ENCODE measurements at regions not wholly inside any gene's neighbourhood (a gene's known extent, or its start where the extent isn't known, plus 50 kb on each side); places are given as distances from the start of the nearest gene placed in this dataset.
"Not testable (repeated sequence)": the region's sequence is repeated elsewhere in the genome, so short reads cannot be mapped to it uniquely, and the experiment has no call there.

DNA sequence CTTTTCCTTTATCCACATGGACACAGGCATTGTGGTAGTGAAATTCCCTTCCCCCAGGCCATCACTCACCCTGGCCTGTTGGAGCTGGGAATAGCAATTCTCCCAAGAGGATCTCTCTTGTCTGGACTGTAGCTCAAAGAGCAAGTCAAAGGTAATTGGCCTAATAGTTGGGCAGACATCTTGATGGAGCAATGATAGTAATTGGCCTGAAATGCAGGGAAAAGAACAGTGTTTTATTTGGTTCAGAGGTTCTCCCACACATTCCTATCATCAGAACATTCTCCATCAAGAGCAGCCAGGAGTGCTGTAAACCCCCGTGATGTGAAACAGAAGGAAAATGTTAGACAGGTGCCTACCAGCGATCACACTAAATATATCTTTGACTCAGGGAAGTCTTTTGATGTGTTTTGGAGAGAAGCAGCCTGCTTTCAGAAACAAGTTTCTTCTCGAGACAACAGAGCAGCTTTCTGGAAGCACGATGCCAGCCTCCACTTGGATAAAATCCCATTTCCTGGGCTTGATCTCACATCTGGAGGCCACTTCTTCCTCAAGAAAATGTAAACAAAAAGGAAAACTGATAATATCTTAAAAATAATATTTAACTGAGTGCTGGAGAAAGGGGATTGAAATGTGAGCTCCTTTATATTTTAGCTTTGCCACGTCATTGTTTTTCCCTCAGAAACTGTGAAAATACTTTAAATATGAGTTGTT is 198.1 kb upstream of the WWC1 start:
- no peak for DNase-seq (ENCODE audit: low read depth)

GRCh38 chr5:168096525-168096924 is 194.9 kb upstream of the WWC1 start:
- no peak for DNase-seq (ENCODE audit: low read depth)

DNA sequence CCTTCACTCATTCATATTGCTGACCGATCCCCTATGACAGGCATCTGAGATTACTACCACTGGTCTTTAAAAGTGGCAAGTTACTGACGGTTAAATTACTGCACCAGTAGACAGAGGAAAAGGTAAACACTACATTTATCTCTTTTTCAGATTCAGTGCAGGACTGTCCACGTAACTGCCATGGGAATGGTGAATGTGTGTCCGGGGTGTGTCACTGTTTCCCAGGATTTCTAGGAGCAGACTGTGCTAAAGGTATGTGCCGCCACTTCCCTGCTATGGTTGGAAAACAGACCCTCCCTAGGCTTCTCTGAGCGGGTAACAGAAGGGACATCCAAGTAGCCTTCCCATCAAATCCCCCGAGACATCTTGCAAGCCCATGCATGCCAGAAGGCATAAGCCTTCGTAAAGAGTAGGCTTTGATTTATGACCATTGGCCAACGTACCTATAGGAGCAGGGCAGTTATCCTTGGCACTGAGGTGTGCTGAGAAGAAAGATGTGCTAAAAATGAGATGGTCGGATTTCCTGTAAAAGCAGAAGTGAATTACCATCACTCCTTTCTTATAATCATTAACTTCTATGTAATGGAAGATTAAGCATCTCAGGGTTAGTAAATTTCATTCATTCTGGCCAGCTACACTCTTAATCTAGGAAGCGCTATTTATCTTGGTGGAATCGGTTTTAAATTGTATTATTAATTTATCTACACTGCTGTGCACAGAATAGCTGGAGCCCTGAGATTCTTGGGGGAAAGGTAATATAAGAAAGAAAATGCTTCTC is 193.4 kb upstream of the WWC1 start:
- DNase-seq (ENCODE audit: low read depth): no peak

DNA sequence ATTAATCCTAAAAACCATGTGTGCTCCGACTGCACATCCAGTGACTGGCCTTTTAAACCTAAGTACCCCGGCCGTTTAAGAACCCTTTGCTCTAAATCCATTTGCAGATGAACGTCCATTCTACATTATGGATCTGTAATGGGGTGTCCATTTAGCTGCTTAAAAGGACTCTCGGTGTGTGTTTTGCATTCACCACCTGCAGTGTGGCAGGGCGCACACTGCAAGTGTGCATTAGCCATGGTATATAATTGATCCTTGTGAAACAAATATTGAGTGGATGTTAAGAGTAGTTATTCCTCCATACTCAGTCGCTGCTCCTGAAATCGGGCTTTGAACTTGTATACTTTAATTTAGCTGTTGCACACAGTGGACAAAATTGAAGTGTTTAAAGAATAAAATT is 190.1 kb upstream of the WWC1 start:
- DNase-seq (ENCODE audit: low read depth): no peak

GRCh38 chr5:168103018-168103417 is 188.4 kb upstream of the WWC1 start:
- DNase-seq (ENCODE audit: low read depth): not testable (repeated sequence)

GRCh38 chr5:168104350-168104749 is 187.1 kb upstream of the WWC1 start:
- DNase-seq (ENCODE audit: low read depth): no peak

- no peak for DNase-seq (ENCODE audit: low read depth)
Measured at GRCh38 chr5:168104811-168105481, 186.5 kb upstream of the WWC1 start.

DNA sequence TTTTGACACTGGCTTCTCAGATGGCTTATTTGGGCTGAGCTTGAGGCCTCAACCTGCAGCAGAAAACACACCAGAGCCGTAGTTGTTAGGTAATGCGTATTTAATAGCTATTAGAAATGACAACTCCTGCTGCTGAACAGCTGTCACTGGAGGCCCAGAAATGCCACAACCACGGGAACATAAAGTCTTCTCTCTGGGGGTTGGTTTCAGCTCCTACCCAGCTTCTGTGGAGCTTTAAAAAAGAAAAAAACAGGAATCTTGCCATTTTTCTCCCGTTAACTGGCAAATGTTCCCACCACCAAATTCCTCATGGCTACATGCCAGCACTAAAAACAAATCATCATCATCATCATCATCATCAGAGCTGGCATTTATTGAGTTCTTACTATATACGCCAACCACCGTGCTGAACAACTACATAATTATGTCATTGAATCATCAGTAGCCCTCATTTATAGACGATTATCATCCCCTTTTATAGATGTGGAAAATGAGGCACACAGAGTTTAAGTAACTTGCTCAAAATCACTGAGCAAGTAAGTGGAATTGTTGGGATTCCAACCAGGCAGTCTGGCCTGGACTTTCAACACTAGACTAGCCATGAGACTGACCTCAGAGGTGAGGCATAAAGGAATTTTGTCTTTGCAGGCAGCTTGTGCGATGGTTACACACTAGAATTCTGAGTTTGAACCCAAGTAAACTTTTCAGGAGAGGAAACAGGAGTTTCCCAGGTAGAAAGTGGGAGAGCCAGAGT is 185.3 kb upstream of the WWC1 start:
- no peak for DNase-seq (ENCODE audit: low read depth)

DNA sequence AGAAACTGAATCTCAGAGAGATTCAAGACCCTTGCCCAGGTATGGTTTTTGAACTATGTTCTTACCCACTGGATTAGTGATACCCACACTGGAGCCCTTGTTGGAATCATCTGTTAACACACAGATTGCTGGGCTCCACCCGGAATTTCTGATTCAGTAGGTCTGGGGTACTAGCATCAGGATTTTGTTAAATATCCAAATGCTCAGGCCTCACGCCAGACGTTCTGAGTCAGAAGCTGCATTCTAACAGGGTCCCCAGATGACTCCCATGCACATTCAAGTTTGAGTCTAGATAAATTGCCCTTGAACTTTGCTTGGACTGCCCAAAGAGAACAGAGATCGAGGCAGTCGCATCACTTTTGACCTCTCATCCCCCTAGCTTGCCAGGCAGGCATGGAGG is 182.0 kb upstream of the WWC1 start:
- no peak for DNase-seq (ENCODE audit: low read depth)

DNA sequence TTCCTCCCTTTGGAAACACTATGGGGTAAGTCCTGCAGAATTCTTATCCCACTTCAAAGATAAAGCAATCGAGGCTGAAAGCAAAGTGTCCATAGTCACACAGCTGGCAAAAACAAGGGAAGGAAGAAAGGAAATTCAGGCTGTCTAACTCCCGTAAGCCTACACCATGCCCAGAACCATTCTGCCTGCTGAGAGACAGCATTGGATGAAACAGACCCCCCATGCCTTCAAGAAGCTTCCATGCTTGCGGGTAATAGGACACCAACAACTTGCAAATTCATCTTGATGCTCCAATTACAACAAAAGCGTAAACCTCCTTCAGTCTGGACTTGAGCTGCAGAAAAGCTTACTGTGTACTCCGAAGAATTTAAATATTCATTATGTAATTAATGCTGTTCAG is 181.1 kb upstream of the WWC1 start:
- DNase-seq (ENCODE audit: low read depth): no peak

GRCh38 chr5:168110870-168111832 is 180.3 kb upstream of the WWC1 start:
- no peak for DNase-seq (ENCODE audit: low read depth)

DNA sequence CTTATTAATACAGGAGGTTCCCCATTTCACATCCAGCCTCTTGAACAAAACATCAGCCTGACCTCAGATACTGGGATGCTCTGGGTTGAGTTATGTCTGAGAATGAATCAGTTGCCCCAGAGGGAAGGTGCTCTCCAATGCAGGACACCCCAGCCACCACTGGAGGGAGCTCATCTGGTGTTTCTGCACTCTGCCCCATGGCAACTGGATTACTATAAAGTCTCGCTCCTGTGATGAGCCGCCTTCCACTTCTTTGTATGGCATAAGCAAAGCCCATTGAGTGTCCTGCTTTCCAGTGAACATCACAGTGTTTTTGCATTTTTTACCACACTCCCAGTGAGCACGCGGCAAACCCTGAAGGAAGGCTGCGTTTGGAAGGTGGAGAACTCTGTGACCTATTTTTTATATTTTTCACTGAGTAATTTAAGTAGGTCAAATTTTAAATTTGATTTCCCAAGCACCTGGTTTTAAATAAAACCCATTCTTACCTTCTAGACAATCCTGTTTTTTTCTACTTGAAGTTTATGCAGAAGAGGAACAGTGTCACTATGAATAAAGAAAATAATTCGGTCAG is 176.9 kb upstream of the WWC1 start:
- no peak for DNase-seq (ENCODE audit: low read depth)

- no peak for DNase-seq (ENCODE audit: low read depth)
Measured at GRCh38 chr5:168117469-168117868, 174.0 kb upstream of the WWC1 start.

GRCh38 chr5:168118042-168118668 is 173.3 kb upstream of the WWC1 start:
- no peak for DNase-seq (ENCODE audit: low read depth)

- no peak for DNase-seq (ENCODE audit: low read depth)
Measured at GRCh38 chr5:168120401-168121137, 170.9 kb upstream of the WWC1 start.

GRCh38 chr5:168121138-168121494 is 170.3 kb upstream of the WWC1 start:
- no peak for DNase-seq (ENCODE audit: low read depth)

GRCh38 chr5:168123631-168124528 is 167.6 kb upstream of the WWC1 start:
- DNase-seq (ENCODE audit: low read depth): no peak

DNA sequence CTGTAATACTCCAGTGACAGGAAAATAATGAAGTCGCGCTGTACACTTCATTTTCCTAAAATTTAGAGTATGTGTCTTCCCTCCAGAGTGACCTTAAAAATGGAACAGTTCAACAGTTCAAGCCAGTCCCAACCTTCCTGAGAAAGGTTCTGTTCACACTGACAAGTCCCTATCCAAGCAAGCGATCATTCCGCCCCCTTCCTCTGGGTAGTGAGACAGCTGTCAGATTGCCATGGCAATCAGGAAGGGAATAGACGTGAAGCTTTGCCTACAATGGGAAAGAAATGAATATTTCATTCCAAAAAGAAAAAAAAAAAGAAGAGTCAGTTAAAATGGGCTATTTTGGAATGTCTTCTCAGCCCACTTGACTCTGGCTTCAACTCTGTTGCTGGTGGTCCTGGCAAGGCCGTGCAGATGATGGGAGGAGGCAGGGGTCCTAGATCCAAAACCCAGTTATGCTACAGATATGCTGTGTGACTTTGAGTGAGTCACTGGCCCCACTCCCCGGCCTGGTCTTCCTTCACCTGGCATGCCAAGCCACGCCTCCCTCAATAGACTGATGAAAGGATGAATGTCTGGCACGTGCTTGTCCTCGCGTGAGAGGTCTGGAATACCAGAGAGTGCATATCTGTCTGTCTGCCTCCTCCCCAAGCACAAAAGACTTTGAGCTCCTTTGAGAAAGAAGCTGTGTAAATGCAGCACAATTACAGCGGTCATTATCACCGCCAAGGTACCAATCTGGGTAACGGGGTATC is 165.8 kb upstream of the WWC1 start:
- no peak for DNase-seq (ENCODE audit: low read depth)

Measured in fibroblast of gingiva (primary cell).